K562 (cell line): ENCODE measurements at regions not wholly inside any gene's neighbourhood (a gene's known extent, or its start where the extent isn't known, plus 50 kb on each side); places are given as distances from the start of the nearest gene placed in this dataset.

Experiments
- ATAC-seq: fragments of 200-7000 bp; cut with Tn5 transposase; 3 replicates; pipeline ENCODE4 v1.9.1; 2020; ENCODE audit warnings: moderate library complexity
- BruUV-seq: library from RNA; stranded (reverse); fragments of 400-500 nt; replicated peaks from 2 replicates; lab custom pipeline; 2021; lab: Mats Ljungman, UMichigan
- CTCF ChIA-PET: fragments of 300-600 bp; formaldehyde crosslinking; extraction: SDS; loops from one replicate; lab custom pipeline; 2021; ENCODE audit warnings: low intra/inter-chr PET ratio; lab: Yijun Ruan, JAX
- POLR2A ChIA-PET: fragments of 300-600, 350-650 bp; sonication (Branson Sonifier 250); formaldehyde crosslinking; extraction: SDS; loops from one replicate; lab custom pipeline; 2021; ENCODE audit warnings: antibody characterized with exemption, inconsistent platforms; lab: Yijun Ruan, JAX
- DNase-seq, 4 experiments: peaks; one replicate each; pipeline versions ENCODE4 v3.0.0 to v3.0.0-alpha.2; 2011 to 2018; ENCODE audit warnings: low spot score in 3 of 4, mixed read lengths in 3 of 4; ENCODE audit errors: extremely low read depth in 1 of 4
- FAIRE-seq: peaks from 2 replicates; lab custom pipeline; 2011; peaks lifted over from hg19 to GRCh38; lab: Jason Lieb, UNC
- H2AFZ ChIP-seq: 2 replicates; pipeline ENCODE4 v1.6.0; 2011; ENCODE audit warnings: low read depth, low read length, control low read depth, inconsistent platforms
- H3K27ac ChIP-seq: fragments of 200-600 bp; 3 replicates; pipeline ENCODE4 v1.8.0; 2011; ENCODE audit warnings: low read depth, mild to moderate bottlenecking, control low read depth, inconsistent platforms, low read length, moderate library complexity, mixed read lengths; ENCODE audit errors: extremely low read depth
- H3K27me3 ChIP-seq, 2 experiments: fragments of 300-600 bp in 1 of 2; 2 replicates in 1 of 2; 3 replicates in 1 of 2; pipeline versions ENCODE4 v1.6.0 to v1.8.0; 2011; ENCODE audit warnings: inconsistent platforms in 2 of 2, low read length in 2 of 2, mild to moderate bottlenecking in 1 of 2, mixed read lengths in 1 of 2, moderate library complexity in 1 of 2; ENCODE audit not compliant: control insufficient read depth in 2 of 2, insufficient read depth in 2 of 2
- H3K36me3 ChIP-seq: fragments of 300-600 bp; 3 replicates; pipeline ENCODE4 v1.8.0; 2011; ENCODE audit warnings: mild to moderate bottlenecking, low read length, inconsistent platforms; ENCODE audit not compliant: control insufficient read depth, insufficient read depth
- H3K4me1 ChIP-seq, 2 experiments: fragments of 200-600 bp in 1 of 2; replicated peaks in 1 of 2; 2 replicates in 1 of 2; 3 replicates in 1 of 2; pipeline versions ENCODE4 v1.5.1 to v1.8.0; 2011; ENCODE audit warnings: inconsistent platforms in 2 of 2, low read length in 2 of 2, mild to moderate bottlenecking in 1 of 2, mixed read lengths in 1 of 2, moderate library complexity in 1 of 2; ENCODE audit not compliant: control insufficient read depth in 2 of 2, insufficient read depth in 2 of 2
- H3K4me2 ChIP-seq: 2 replicates; pipeline ENCODE4 v1.6.1; 2011; ENCODE audit warnings: low read length, control low read depth, inconsistent platforms, mixed read lengths; ENCODE audit not compliant: insufficient read depth
- H3K4me3 ChIP-seq: fragments of 200-600 bp; sonication (generic), shearing (Covaris generic); 2 replicates; pipeline ENCODE4 v1.5.1; 2016; ENCODE audit warnings: control low read depth, inconsistent platforms
- H3K79me2 ChIP-seq: fragments of 200-600 bp; 3 replicates; pipeline ENCODE4 v1.8.0; 2011; ENCODE audit warnings: low read length, inconsistent platforms; ENCODE audit not compliant: control insufficient read depth, insufficient read depth
- H3K9ac ChIP-seq, 2 experiments: 2 replicates each; pipeline versions ENCODE4 v1.6.0 to v1.6.1; 2011; ENCODE audit warnings: low read depth in 2 of 2, low read length in 2 of 2, control low read depth in 1 of 2, inconsistent platforms in 1 of 2, mild to moderate bottlenecking in 1 of 2, mixed read lengths in 1 of 2; ENCODE audit not compliant: insufficient read depth in 1 of 2
- H3K9me1 ChIP-seq: one replicate; pipeline ENCODE4 v1.6.0; 2011; ENCODE audit warnings: inconsistent platforms, mild to moderate bottlenecking, low read length, moderate library complexity; ENCODE audit not compliant: control insufficient read depth, insufficient read depth
- H3K9me3 ChIP-seq: replicated peaks from 2 replicates; pipeline ENCODE4 v1.5.1; 2011; ENCODE audit warnings: low read depth, low read length, inconsistent platforms; ENCODE audit not compliant: control insufficient read depth, insufficient read depth
- H4K20me1 ChIP-seq: replicated peaks from 2 replicates; pipeline ENCODE4 v1.6.1; 2011; ENCODE audit warnings: low read length, inconsistent platforms, mixed read lengths; ENCODE audit not compliant: control insufficient read depth, insufficient read depth
- FOXK1 ChIP-seq: sonication (generic); formaldehyde crosslinking; IDR thresholded peaks from 2 replicates; pipeline ENCODE4 v1.8.0; 2022; ENCODE audit warnings: missing genetic modification reagents, mild to moderate bottlenecking, borderline replicate concordance
- ZFP36 ChIP-seq: fragments of 150-350 bp; IDR thresholded peaks from 2 replicates; pipeline ENCODE4 v1.6.1; 2018; ENCODE audit warnings: low read length, low read depth; ENCODE audit not compliant: partially characterized antibody
- ZNF584 ChIP-seq: fragments of 200-800 bp; sonication (Bioruptor generic); IDR thresholded peaks from 2 replicates; pipeline ENCODE4 v1.6.1; 2016; ENCODE audit warnings: low read depth, mild to moderate bottlenecking, missing genetic modification characterization, missing compliant biosample characterization
- WGBS: fragments of 100-300 bp; shearing (Covaris generic); methylation state at CpG from one replicate; pipeline ENCODE4 v1.1.6; 2016; ENCODE audit warnings: low coverage, mixed read lengths; ENCODE audit not compliant: insufficient coverage; ENCODE audit errors: missing lambda C conversion rate; 5-methylcytosine and 5-hydroxymethylcytosine counted together
- in situ Hi-C: fragments of 300-500 bp; cut with MboI; formaldehyde crosslinking; loops from 4 replicates; pipeline ENCODE4 v1.15.0; 2018; ENCODE audit warnings: inconsistent platforms, mixed read lengths
- intact Hi-C: fragments of 100-400 bp; cut with micrococcal nuclease; formaldehyde crosslinking; loops from 2 replicates; pipeline ENCODE4 v1.14.2; 2022
- TF ChIP-seq, protein P1 (sequence below): fragments of 450-650 bp; IDR thresholded peaks from 2 replicates; pipeline ENCODE4 v1.6.1; 2016; ENCODE audit warnings: low read depth

- Histone ChIP-seq H4K20me1 (no peaks in the 10 kb centered on the region), H3K27ac (no peak overlapping the region), H3K27me3 (no peaks in the 10 kb centered on the region), H3K9ac (no peak overlapping the region), H3K9me3 (no peaks in the 10 kb centered on the region), H3K4me1 (no peaks in the 10 kb centered on the region), H3K4me3 (no peak overlapping the region), H3K4me2 (no peak overlapping the region), H3K9me1 (no peaks in the 10 kb centered on the region), H3K79me2 (no peaks in the 10 kb centered on the region), H2AFZ (no peak overlapping the region), H3K36me3 (no peaks in the 10 kb centered on the region)
- CTCF ChIA-PET: no interaction called here
- FAIRE-seq (no peak), ATAC-seq (no peak), DNase-seq (no peak)
- BruUV-seq: no TSS peak
- in situ Hi-C loops (no loop called here), intact Hi-C loops (no loop called here)
- POLR2A ChIA-PET: no interaction called here
- TF ChIP-seq FOXK1 (CRISPR knock-in tag) (no peak), ZFP36 (no peak)
- 0% methylated on average over 1 of the region's 1 CpG for WGBS
These were observed 494.5 kb downstream of the DIPK2A start for GRCh38 chr3:144466114-144466513.

DNA sequence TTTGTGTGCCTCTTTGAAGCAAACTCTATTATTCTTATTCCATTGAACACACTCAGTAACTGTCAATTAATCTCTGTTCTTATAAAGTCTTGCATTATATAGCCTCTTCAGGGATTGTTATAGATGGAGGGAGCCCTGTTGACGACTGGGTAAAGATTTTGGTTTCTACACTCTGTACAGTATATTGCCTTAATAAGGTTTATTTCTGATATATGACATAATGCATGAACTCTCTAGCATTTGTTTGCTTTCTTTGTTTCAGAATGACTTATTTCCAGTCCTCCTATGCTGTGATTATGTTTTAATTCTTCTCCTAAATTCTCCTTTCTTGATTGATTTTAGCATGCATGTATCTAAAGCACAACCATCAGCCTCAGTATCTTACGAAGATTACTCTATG is 494.9 kb downstream of the DIPK2A start:
- no peak for FAIRE-seq
- in situ Hi-C loops: no loop called here
- BruUV-seq: no TSS peak

More for the DNA sequence above, 494.9 kb downstream of the DIPK2A start:
- Histone ChIP-seq H3K27me3 (no peaks in the 10 kb centered on the region), H4K20me1 (no peaks in the 10 kb centered on the region), H3K9ac (no peak overlapping the region), H3K4me1 (no peaks in the 10 kb centered on the region), H3K27ac (no peak overlapping the region), H3K4me3 (no peak overlapping the region), H3K4me2 (no peak overlapping the region), H3K36me3 (no peaks in the 10 kb centered on the region), H2AFZ (no peak overlapping the region), H3K9me3 (no peaks in the 10 kb centered on the region), H3K79me2 (no peaks in the 10 kb centered on the region), H3K9me1 (no peaks in the 10 kb centered on the region)
- intact Hi-C loops: no loop called here
- ATAC-seq: no peak
- POLR2A ChIA-PET: no interaction called here
- DNase-seq: no peak
- CTCF ChIA-PET: no interaction called here
- TF ChIP-seq, protein P1, sequence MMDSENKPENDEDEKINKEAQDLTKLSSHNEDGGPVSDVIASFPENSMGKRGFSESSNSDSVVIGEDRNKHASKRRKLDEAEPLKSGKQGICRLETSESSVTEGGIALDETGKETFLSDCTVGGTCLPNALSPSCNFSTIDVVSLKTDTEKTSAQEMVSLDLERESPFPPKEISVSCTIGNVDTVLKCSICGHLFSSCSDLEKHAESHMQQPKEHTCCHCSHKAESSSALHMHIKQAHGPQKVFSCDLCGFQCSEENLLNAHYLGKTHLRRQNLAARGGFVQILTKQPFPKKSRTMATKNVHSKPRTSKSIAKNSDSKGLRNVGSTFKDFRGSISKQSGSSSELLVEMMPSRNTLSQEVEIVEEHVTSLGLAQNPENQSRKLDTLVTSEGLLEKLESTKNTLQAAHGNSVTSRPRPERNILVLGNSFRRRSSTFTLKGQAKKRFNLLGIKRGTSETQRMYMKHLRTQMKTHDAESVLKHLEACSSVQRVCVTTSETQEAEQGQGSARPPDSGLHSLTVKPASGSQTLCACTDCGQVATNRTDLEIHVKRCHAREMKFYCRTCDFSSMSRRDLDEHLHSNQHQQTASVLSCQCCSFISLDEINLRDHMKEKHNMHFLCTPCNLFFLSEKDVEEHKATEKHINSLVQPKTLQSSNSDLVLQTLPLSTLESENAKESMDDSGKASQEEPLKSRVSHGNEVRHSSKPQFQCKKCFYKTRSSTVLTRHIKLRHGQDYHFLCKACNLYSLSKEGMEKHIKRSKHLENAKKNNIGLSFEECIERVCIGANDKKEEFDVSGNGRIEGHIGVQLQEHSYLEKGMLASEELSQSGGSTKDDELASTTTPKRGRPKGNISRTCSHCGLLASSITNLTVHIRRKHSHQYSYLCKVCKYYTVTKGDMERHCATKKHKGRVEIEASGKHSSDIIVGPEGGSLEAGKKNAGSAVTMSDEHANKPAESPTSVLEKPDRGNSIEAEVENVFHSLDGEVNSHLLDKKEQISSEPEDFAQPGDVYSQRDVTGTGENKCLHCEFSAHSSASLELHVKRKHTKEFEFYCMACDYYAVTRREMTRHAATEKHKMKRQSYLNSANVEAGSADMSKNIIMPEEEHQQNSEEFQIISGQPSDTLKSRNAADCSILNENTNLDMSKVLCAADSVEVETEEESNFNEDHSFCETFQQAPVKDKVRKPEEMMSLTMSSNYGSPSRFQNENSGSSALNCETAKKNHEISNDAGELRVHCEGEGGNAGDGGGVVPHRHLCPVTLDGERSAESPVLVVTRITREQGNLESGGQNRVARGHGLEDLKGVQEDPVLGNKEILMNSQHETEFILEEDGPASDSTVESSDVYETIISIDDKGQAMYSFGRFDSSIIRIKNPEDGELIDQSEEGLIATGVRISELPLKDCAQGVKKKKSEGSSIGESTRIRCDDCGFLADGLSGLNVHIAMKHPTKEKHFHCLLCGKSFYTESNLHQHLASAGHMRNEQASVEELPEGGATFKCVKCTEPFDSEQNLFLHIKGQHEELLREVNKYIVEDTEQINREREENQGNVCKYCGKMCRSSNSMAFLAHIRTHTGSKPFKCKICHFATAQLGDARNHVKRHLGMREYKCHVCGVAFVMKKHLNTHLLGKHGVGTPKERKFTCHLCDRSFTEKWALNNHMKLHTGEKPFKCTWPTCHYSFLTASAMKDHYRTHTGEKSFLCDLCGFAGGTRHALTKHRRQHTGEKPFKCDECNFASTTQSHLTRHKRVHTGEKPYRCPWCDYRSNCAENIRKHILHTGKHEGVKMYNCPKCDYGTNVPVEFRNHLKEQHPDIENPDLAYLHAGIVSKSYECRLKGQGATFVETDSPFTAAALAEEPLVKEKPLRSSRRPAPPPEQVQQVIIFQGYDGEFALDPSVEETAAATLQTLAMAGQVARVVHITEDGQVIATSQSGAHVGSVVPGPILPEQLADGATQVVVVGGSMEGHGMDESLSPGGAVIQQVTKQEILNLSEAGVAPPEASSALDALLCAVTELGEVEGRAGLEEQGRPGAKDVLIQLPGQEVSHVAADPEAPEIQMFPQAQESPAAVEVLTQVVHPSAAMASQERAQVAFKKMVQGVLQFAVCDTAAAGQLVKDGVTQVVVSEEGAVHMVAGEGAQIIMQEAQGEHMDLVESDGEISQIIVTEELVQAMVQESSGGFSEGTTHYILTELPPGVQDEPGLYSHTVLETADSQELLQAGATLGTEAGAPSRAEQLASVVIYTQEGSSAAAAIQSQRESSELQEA: no peak
- TF ChIP-seq ZNF584 (CRISPR knock-in tag): no peak
- WGBS: 0% methylated on average over 2 of the region's 2 CpGs
